ENCODE measurements at regions not wholly inside any gene's neighbourhood (a gene's known extent, or its start where the extent isn't known, plus 50 kb on each side); places are given as distances from the start of the nearest gene placed in this dataset.

- TF ChIP-seq MAX (IDR thresholded peaks at IDR 0.05; ENCODE audit: low read depth, low read length) (no peak), CTCF (IDR thresholded peaks at IDR 0.05; ENCODE audit: low read depth, low read length) (no peak), MYC (IDR thresholded peaks at IDR 0.05; ENCODE audit: low read depth, low read length) (no peak), POLR2A (IDR thresholded peaks at IDR 0.05; ENCODE audit: extremely low read depth, insufficient read length) (no peak)
- H3K4me3 ChIP-seq (ENCODE audit: low read depth, low read length) = no peak overlapping the region
- DNase-seq (ENCODE audit: low read depth) = no peak
Observed at GRCh38 chr6:21426841-21427490, 166.6 kb upstream of the SOX4 start.

GRCh38 chr6:21429291-21429690 is 164.3 kb upstream of the SOX4 start:
- H3K4me3 ChIP-seq (ENCODE audit: low read depth, low read length) = no peak overlapping the region
- TF ChIP-seq POLR2A (IDR thresholded peaks at IDR 0.05; ENCODE audit: extremely low read depth, insufficient read length) = no peak
- no peak for TF ChIP-seq CTCF (IDR thresholded peaks at IDR 0.05; ENCODE audit: low read depth, low read length)
- no peak for TF ChIP-seq MAX (IDR thresholded peaks at IDR 0.05; ENCODE audit: low read depth, low read length)
- TF ChIP-seq MYC (IDR thresholded peaks at IDR 0.05; ENCODE audit: low read depth, low read length) = no peak
- DNase-seq (ENCODE audit: low read depth) = no peak

- H3K4me3 ChIP-seq (ENCODE audit: low read depth, low read length) = no peak overlapping the region
- TF ChIP-seq MYC (IDR thresholded peaks at IDR 0.05; ENCODE audit: low read depth, low read length) (no peak), CTCF (IDR thresholded peaks at IDR 0.05; ENCODE audit: low read depth, low read length) (no peak), POLR2A (IDR thresholded peaks at IDR 0.05; ENCODE audit: extremely low read depth, insufficient read length) (no peak), MAX (IDR thresholded peaks at IDR 0.05; ENCODE audit: low read depth, low read length) (no peak)
- DNase-seq (ENCODE audit: low read depth) = peak; percentile 78
Observed at GRCh38 chr6:21431526-21431925, 162.0 kb upstream of the SOX4 start.

- no peak for TF ChIP-seq MYC (IDR thresholded peaks at IDR 0.05; ENCODE audit: low read depth, low read length)
- TF ChIP-seq POLR2A (IDR thresholded peaks at IDR 0.05; ENCODE audit: extremely low read depth, insufficient read length) = no peak
- TF ChIP-seq MAX (IDR thresholded peaks at IDR 0.05; ENCODE audit: low read depth, low read length) = no peak
- TF ChIP-seq CTCF (IDR thresholded peaks at IDR 0.05; ENCODE audit: low read depth, low read length) = no peak
Observed at GRCh38 chr6:21436625-21437024, 156.9 kb upstream of the SOX4 start.

GRCh38 chr6:21437581-21437980 is 156.0 kb upstream of the SOX4 start:
- H3K4me3 ChIP-seq (ENCODE audit: low read depth, low read length) = no peak overlapping the region

More at GRCh38 chr6:21436625-21437024, 156.9 kb upstream of the SOX4 start:
- H3K4me3 ChIP-seq (ENCODE audit: low read depth, low read length) = no peak overlapping the region
- peak; percentile 19 for DNase-seq (ENCODE audit: low read depth)

More at GRCh38 chr6:21437581-21437980, 156.0 kb upstream of the SOX4 start:
- DNase-seq (ENCODE audit: low read depth) = no peak
- no peak for TF ChIP-seq POLR2A (IDR thresholded peaks at IDR 0.05; ENCODE audit: extremely low read depth, insufficient read length)
- no peak for TF ChIP-seq MYC (IDR thresholded peaks at IDR 0.05; ENCODE audit: low read depth, low read length)
- no peak for TF ChIP-seq MAX (IDR thresholded peaks at IDR 0.05; ENCODE audit: low read depth, low read length)
- TF ChIP-seq CTCF (IDR thresholded peaks at IDR 0.05; ENCODE audit: low read depth, low read length) = no peak
